Nephron progenitor cell (in vitro differentiated cells): ENCODE measurements at regions not wholly inside any gene's neighbourhood (a gene's known extent, or its start where the extent isn't known, plus 50 kb on each side); places are given as distances from the start of the nearest gene placed in this dataset.

Experiments
- DNase-seq: peaks from one replicate; pipeline ENCODE4 v3.0.0; 2021
- H3K27ac Mint-ChIP-seq: 2 replicates; pipeline ENCODE4 v1.8.0; 2021; ENCODE audit warnings: mild to moderate bottlenecking, moderate library complexity, mixed read lengths
- H3K27me3 Mint-ChIP-seq: 2 replicates; pipeline ENCODE4 v1.8.0; 2021; ENCODE audit warnings: mild to moderate bottlenecking, low read depth, mixed read lengths; ENCODE audit not compliant: poor library complexity
- H3K36me3 Mint-ChIP-seq: 2 replicates; pipeline ENCODE4 v1.8.0; 2021; ENCODE audit warnings: low read depth, mixed read lengths
- H3K4me1 Mint-ChIP-seq: 2 replicates; pipeline ENCODE4 v1.8.0; 2021; ENCODE audit warnings: mixed read lengths
- H3K4me3 Mint-ChIP-seq: 2 replicates; pipeline ENCODE4 v1.8.0; 2021; ENCODE audit warnings: mild to moderate bottlenecking, moderate library complexity, mixed read lengths
- H3K9me3 Mint-ChIP-seq: 2 replicates; pipeline ENCODE4 v1.8.0; 2021; ENCODE audit warnings: mild to moderate bottlenecking, moderate library complexity, mixed read lengths
- TF ChIP-seq, protein P1 (sequence below): fragments of 200-600 bp; sonication (generic); IDR thresholded peaks from 2 replicates; pipeline ENCODE4 v1.5.0; 2021; ENCODE audit warnings: antibody characterized with exemption

DNA sequence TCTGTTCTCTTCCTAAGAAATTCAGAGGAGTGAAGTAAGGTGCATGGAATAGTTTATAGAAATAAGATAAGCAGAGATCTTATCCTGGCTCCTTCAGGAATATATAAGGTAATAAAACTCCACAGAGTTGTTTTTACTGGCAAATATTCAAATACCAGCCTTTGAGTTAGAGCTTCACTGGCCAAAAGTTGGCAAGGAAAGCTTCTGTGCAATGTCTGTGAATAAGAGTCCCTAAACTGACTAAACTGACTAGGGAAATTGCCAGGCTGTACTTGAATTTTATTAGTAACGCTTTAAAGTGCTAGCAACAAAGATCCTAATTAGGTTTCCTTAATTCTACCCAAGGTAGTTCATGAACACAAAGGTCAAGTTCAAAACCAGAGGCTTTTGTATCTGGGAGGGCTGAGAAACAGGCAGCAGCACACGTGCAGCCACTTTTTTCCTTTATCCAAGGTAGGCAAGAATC is 131.1 kb upstream of the MPDZ start:
- H3K4me1 Mint-ChIP-seq = peaks cover 9% of the 10 kb centered on the region
- no peak overlapping the region for H3K4me3 Mint-ChIP-seq
- H3K27ac Mint-ChIP-seq = no peak overlapping the region
- H3K36me3 Mint-ChIP-seq = no peaks in the 10 kb centered on the region
- H3K27me3 Mint-ChIP-seq = peaks cover 3% of the 10 kb centered on the region
- H3K9me3 Mint-ChIP-seq = no peaks in the 10 kb centered on the region
- no peak for DNase-seq
- TF ChIP-seq, protein P1, sequence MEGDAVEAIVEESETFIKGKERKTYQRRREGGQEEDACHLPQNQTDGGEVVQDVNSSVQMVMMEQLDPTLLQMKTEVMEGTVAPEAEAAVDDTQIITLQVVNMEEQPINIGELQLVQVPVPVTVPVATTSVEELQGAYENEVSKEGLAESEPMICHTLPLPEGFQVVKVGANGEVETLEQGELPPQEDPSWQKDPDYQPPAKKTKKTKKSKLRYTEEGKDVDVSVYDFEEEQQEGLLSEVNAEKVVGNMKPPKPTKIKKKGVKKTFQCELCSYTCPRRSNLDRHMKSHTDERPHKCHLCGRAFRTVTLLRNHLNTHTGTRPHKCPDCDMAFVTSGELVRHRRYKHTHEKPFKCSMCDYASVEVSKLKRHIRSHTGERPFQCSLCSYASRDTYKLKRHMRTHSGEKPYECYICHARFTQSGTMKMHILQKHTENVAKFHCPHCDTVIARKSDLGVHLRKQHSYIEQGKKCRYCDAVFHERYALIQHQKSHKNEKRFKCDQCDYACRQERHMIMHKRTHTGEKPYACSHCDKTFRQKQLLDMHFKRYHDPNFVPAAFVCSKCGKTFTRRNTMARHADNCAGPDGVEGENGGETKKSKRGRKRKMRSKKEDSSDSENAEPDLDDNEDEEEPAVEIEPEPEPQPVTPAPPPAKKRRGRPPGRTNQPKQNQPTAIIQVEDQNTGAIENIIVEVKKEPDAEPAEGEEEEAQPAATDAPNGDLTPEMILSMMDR = no peak

DNA sequence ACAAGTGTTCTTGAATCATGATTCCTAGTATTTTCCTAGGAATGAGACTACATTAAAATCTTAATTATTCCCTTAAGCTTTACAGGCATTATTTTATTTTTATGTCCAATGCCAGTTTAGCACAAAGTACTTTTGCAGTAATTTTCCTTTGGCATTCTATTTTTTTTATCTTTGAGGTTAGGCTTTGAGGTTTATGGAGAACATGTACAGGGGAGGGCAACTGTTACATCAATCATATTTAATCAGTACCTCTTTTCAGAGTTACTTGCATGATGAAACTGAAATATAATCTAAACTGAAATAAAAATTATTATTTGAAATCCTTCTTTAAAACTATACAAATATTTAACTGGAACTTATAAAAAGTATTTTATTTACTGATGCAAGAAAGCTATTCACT is 118.2 kb upstream of the MPDZ start:
- no peak for DNase-seq
- no peaks in the 10 kb centered on the region for H3K36me3 Mint-ChIP-seq
- TF ChIP-seq, protein P1 = no peak
- no peak overlapping the region for H3K4me3 Mint-ChIP-seq
- peaks cover 4% of the 10 kb centered on the region for H3K9me3 Mint-ChIP-seq
- H3K27ac Mint-ChIP-seq = no peak overlapping the region
- H3K27me3 Mint-ChIP-seq = no peaks in the 10 kb centered on the region
- H3K4me1 Mint-ChIP-seq = peaks cover 30% of the 10 kb centered on the region

DNA sequence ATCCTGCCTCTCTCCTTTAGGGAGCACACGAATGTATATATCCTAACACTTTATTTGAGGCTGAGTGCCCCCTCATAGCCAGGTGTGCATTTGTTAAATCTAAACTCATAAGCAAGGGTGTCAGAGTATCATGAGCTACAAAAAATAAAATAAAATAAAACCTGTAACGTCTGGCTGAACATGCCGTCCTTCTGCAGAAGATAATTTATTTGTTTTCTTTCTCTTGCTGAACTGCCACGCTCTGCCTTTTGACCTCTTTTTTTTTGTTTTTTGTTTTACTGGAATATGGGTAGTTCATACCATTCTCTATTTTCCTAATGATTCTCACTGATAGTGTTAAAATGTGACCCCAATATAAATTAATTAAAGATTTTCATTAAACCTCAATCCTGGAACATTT is 117.7 kb upstream of the MPDZ start:
- Mint-ChIP-seq H3K27ac (no peak overlapping the region), H3K4me3 (no peak overlapping the region), H3K27me3 (no peaks in the 10 kb centered on the region), H3K36me3 (peaks cover 1% of the 10 kb centered on the region), H3K4me1 (peaks cover 30% of the 10 kb centered on the region), H3K9me3 (peaks cover 8% of the 10 kb centered on the region)
- no peak for DNase-seq
- TF ChIP-seq, protein P1 = no peak

DNA sequence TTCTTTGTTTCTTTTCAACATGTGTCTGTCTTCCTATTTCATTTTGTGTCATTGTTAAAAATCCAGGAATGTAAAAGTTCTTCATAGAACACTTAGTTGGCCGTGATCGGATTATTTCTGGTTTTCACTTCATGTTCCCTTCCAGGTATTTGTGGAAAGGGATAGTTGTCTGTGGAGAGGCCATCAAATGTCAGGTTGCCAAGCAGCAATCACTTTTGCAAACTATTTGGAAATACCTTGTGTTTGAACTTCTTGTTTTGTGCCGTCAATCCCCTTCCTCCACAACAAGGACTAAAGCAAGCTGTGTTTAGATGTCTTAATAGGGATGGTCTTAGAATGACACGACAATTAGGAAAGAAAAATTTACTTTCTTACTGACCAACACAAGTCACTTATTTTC is 116.9 kb upstream of the MPDZ start:
- peaks cover 9% of the 10 kb centered on the region for H3K36me3 Mint-ChIP-seq
- TF ChIP-seq, protein P1 = no peak
- H3K27ac Mint-ChIP-seq = no peak overlapping the region
- peaks cover 16% of the 10 kb centered on the region for H3K9me3 Mint-ChIP-seq
- no peaks in the 10 kb centered on the region for H3K27me3 Mint-ChIP-seq
- H3K4me3 Mint-ChIP-seq = no peak overlapping the region
- no peak for DNase-seq
- H3K4me1 Mint-ChIP-seq = peaks cover 29% of the 10 kb centered on the region

DNA sequence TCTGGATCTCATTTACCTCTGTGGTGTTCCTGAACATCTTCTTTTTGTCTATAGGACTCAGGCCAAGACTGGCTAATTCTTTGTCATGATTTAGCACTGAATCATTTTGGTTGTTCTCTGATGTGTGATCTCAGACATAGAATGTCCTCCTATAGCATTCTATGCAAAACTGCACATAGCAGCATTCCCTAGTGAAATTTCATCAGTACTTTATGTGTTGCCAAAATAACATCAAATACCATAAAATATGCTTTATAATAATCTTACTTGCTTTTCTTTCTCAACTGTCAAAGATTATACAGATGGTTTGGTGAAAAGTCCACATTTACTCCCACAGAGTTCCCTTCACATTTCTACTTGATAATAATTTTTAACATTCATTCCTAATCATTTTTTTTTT is 115.7 kb upstream of the MPDZ start:
- no peak for DNase-seq
- peaks cover 12% of the 10 kb centered on the region for H3K36me3 Mint-ChIP-seq
- TF ChIP-seq, protein P1 = no peak
- H3K9me3 Mint-ChIP-seq = peaks cover 28% of the 10 kb centered on the region
- H3K4me1 Mint-ChIP-seq = peaks cover 17% of the 10 kb centered on the region
- no peak overlapping the region for H3K4me3 Mint-ChIP-seq
- H3K27ac Mint-ChIP-seq = no peak overlapping the region
- no peaks in the 10 kb centered on the region for H3K27me3 Mint-ChIP-seq

DNA sequence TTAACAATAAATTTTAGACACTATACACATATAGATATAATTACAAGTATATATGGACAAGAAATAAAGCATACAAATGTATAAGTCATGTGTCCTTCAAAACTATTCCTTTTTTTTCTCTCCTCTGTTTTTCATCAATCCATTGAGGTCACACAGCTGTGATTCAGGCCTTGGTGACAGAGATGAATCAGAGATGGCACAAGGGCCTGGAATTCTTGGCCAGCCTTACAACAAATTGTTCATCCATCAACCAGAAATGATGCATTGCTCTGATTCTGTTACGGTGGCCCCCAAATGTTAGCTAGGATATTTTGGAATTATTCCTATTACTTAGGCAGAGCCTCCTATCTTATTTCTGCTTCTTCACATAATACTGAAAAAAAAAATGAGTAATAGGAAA is 108.7 kb upstream of the MPDZ start:
- H3K27ac Mint-ChIP-seq = no peak overlapping the region
- H3K4me1 Mint-ChIP-seq = no peaks in the 10 kb centered on the region
- H3K4me3 Mint-ChIP-seq = no peak overlapping the region
- TF ChIP-seq, protein P1 = no peak
- peaks cover 59% of the 10 kb centered on the region for H3K9me3 Mint-ChIP-seq
- DNase-seq = no peak
- H3K27me3 Mint-ChIP-seq = no peaks in the 10 kb centered on the region
- peaks cover 29% of the 10 kb centered on the region for H3K36me3 Mint-ChIP-seq
